CD4-positive, CD25-positive, alpha-beta regulatory T cell (primary cell): ENCODE measurements at regions not wholly inside any gene's neighbourhood (a gene's known extent, or its start where the extent isn't known, plus 50 kb on each side); places are given as distances from the start of the nearest gene placed in this dataset.

Source experiments
- ATAC-seq, 2 donors: fragments of 150-1000 bp; cut with Tn5 transposase; one replicate each; pipeline ENCODE4 v1.10.0; 2021; ENCODE audit warnings: low read depth in 2 of 2, moderate number of reproducible peaks in 2 of 2, moderate library complexity in 1 of 2
- DNase-seq, 3 donors: peaks; one replicate each; pipeline versions ENCODE4 v3.0.0 to v3.0.0-alpha.2; 2012 to 2022; ENCODE audit warnings: mixed read lengths in 1 of 3
- H3K27ac ChIP-seq: one replicate; pipeline ENCODE4 v1.7.0; 2013; ENCODE audit warnings: mild to moderate bottlenecking, low read length; ENCODE audit not compliant: insufficient read depth, poor library complexity, severe bottlenecking
- H3K27me3 ChIP-seq: one replicate; pipeline ENCODE4 v1.7.0; 2013; ENCODE audit warnings: low read length; ENCODE audit not compliant: control insufficient read depth, insufficient read depth
- H3K36me3 ChIP-seq: one replicate; pipeline ENCODE4 v1.7.0; 2013; ENCODE audit warnings: mild to moderate bottlenecking, low read length, moderate library complexity; ENCODE audit not compliant: control insufficient read depth, insufficient read depth
- H3K4me1 ChIP-seq: 2 replicates; pipeline ENCODE4 v1.7.0; 2013; ENCODE audit warnings: mild to moderate bottlenecking, low read length; ENCODE audit not compliant: insufficient read depth, control insufficient read depth, poor library complexity, severe bottlenecking
- H3K4me3 ChIP-seq: one replicate; pipeline ENCODE4 v1.7.0; 2013; ENCODE audit warnings: low read depth, mild to moderate bottlenecking, low read length, moderate library complexity
- H3K9me3 ChIP-seq, 2 experiments: 1 replicate in 1 of 2; 2 replicates in 1 of 2; pipeline ENCODE4 v1.7.0; 2013; ENCODE audit warnings: low read length in 2 of 2, mild to moderate bottlenecking in 1 of 2, moderate library complexity in 1 of 2; ENCODE audit not compliant: control insufficient read depth in 2 of 2
- H3K27ac Mint-ChIP-seq, 3 donors: one replicate each; pipeline ENCODE4 v1.8.0; 2020 to 2022; ENCODE audit warnings: mild to moderate bottlenecking in 3 of 3, mixed read lengths in 3 of 3, moderate library complexity in 2 of 3
- H3K27me3 Mint-ChIP-seq: one replicate; pipeline ENCODE4 v1.8.0; 2022; ENCODE audit warnings: mild to moderate bottlenecking, mixed read lengths
- H3K36me3 Mint-ChIP-seq: one replicate; pipeline ENCODE4 v1.8.0; 2020; ENCODE audit warnings: mixed read lengths
- H3K4me1 Mint-ChIP-seq, 4 donors: one replicate each; pipeline ENCODE4 v1.8.0; 2020 to 2022; ENCODE audit warnings: mixed read lengths in 4 of 4, mild to moderate bottlenecking in 1 of 4
- H3K4me3 Mint-ChIP-seq, 4 donors: one replicate each; pipeline ENCODE4 v1.8.0; 2020 to 2022; ENCODE audit warnings: mild to moderate bottlenecking in 4 of 4, mixed read lengths in 4 of 4, moderate library complexity in 3 of 4
- H3K9me3 Mint-ChIP-seq, 7 donors: one replicate each; pipeline ENCODE4 v1.8.0; 2020 to 2022; ENCODE audit warnings: mixed read lengths in 7 of 7, mild to moderate bottlenecking in 3 of 7, moderate library complexity in 2 of 7

DNA sequence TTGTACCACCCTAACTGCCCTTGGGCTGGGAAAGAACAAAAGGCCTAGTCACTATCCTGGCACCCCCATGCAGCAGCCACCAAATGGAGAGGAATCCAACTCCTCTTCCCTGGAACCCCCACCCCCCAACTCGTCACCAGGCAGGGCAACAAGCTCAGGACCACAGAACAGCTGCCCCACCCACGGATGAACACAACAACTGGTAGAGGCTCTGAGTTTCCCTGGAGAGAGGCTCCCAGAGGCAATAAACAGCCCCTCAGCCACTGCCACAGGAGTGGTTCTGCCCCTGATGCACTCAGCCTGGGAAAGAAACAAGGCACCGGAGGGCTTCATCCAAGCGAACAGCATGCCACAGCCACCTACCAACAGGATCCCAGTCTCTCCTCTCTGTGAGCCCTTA, 778.4 kb upstream of the FAT3 start:
- no peaks in the 10 kb centered on the region for H3K36me3 Mint-ChIP-seq
- no peak overlapping the region for H3K27ac Mint-ChIP-seq
- no peaks in the 10 kb centered on the region for H3K27me3 ChIP-seq
- no peak overlapping the region for H3K4me3 ChIP-seq
- DNase-seq (no peak), ATAC-seq (no peak)
- H3K9me3 Mint-ChIP-seq = peaks cover 2 to 15% (median 5%) of the 10 kb centered on the region in 7 donors
- H3K27me3 Mint-ChIP-seq = peaks cover 4% of the 10 kb centered on the region
- H3K4me3 Mint-ChIP-seq = no peak overlapping the region
- no peak overlapping the region for H3K27ac ChIP-seq
- H3K36me3 ChIP-seq = no peaks in the 10 kb centered on the region
- H3K4me1 Mint-ChIP-seq = no peaks in the 10 kb centered on the region
- no peaks in the 10 kb centered on the region for H3K4me1 ChIP-seq
- peaks cover 0 to 8% of the 10 kb centered on the region in 2 experiments for H3K9me3 ChIP-seq

DNA sequence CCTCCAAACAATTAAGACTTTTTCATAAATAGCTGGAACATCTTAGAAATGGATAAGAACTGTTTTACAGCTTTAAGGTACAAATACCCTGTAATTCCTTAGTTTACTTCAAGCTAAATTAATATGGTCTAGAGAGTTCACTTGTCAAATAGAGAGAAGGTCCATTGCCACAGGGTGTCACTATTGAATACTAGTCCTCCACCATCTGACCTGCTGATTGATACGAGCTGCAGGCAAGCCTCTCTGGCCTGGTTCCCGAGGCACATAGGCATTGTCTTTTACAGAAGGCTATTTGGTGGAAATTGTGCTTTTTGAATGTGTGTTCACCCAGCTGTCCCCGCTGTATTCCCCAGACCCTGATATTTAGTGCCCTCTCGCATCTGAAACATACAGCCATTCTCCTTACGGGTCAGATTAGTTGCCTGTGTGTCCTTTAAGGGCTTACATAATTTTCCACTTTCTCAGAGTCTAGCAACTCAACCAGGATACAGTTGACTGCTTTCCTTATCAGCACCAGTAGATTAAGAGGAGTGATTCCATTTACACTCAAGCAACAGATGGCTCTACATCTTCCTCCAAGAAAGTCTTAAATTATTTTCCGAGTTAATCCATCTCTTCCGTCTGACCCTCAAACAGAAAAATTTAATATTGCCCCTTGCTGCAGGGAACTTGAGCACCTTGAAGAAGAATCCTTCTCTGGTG, 788.8 kb upstream of the FAT3 start:
- Mint-ChIP-seq H3K4me1 (no peaks in the 10 kb centered on the region), H3K27ac (no peak overlapping the region), H3K9me3 (peaks cover 0 to 19% (median 7%) of the 10 kb centered on the region in 7 donors), H3K4me3 (no peak overlapping the region), H3K27me3 (no peaks in the 10 kb centered on the region), H3K36me3 (no peaks in the 10 kb centered on the region)
- Histone ChIP-seq H3K27me3 (no peaks in the 10 kb centered on the region), H3K4me1 (no peaks in the 10 kb centered on the region), H3K9me3 (no peaks in the 10 kb centered on the region), H3K36me3 (no peaks in the 10 kb centered on the region), H3K27ac (no peak overlapping the region), H3K4me3 (no peak overlapping the region)
- DNase-seq = no peak
- no peak for ATAC-seq

DNA sequence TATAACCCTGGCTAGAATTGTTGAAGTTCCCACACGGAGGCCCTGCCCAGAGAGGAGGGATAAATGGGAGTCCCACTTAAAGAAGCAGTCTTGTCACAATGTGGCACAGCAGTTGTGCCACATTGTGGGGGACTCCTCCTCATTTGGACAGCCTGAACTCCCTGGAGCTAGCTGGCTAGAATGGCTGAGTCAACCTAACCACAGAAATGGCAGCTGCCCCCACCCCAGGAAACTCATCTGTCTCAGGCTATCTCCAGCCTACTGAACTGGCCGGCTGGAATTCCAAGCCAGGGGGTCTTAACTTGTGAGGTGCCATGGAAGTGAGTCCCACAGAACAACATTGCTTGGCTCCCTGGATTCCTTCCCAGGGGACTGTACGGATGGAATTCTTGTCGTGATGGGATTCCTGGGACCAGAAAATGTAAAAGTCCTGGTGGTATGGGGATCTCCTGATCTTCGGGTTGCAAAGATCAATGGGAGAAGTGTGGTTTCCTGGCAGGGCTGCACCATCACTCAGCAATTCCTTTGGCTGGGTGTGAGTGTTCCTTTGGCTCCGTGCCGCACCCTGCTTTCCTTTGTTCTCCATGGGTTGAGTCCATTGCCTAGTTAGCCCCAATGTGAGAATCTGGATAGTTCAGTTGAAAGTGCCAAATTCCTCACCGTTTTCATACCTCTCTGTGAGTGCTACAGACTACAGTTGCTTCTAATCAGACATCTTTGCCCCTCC, 791.2 kb upstream of the FAT3 start:
- no peaks in the 10 kb centered on the region for H3K36me3 ChIP-seq
- H3K27me3 ChIP-seq = no peaks in the 10 kb centered on the region
- Mint-ChIP-seq H3K4me3 (no peak overlapping the region), H3K36me3 (no peaks in the 10 kb centered on the region), H3K4me1 (no peaks in the 10 kb centered on the region), H3K9me3 (peaks cover 2 to 25% (median 9%) of the 10 kb centered on the region in 7 donors), H3K27me3 (no peaks in the 10 kb centered on the region), H3K27ac (no peak overlapping the region)
- no peak for DNase-seq
- H3K27ac ChIP-seq = no peak overlapping the region
- H3K4me1 ChIP-seq = no peaks in the 10 kb centered on the region
- H3K9me3 ChIP-seq = no peaks in the 10 kb centered on the region
- no peak overlapping the region for H3K4me3 ChIP-seq
- ATAC-seq = no peak

DNA sequence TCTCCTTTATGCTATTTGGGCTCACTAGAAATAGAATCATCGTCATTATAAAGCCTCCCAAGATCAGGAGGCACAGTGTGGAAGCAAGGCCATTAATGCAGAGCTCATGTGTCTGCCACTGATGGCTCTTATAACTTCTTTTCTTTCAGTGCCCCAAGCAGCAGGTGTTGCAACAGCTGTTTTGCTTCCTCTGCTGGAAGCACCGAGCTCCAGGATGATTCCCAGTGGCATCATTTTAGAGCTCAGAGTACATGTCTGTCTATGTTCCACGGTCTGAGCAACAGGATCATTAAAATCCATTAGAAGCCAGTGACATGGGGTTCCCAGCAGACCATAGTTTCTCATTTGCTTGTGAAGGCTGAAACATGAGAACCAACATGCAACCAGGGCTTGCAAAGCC, 803.0 kb upstream of the FAT3 start:
- H3K4me1 ChIP-seq = no peaks in the 10 kb centered on the region
- Mint-ChIP-seq H3K4me3 (no peak overlapping the region), H3K27me3 (no peaks in the 10 kb centered on the region)

DNA sequence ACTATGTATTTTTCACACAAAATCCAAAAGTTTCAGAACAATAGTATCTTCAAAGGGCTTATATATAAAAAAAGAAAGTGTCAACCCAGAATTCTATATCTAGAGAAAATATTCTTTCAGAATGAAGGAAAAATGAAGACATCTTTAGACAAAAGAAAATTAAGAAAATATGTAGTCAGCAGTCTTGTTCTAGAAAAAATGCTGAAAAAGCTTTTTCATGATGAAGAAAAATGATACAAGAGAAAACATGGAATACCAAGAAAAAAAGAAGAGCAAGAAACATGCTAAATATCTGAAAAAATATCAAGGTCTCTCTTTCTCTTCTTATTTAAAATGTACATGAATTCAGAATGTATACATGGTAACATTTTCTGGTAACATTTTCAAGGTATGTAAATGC, 816.8 kb upstream of the FAT3 start:
- Mint-ChIP-seq H3K27ac (no peak overlapping the region), H3K27me3 (peaks cover 4% of the 10 kb centered on the region), H3K4me1 (no peaks in the 10 kb centered on the region), H3K9me3 (peaks cover 0 to 3% (median 1%) of the 10 kb centered on the region in 7 donors), H3K36me3 (no peaks in the 10 kb centered on the region), H3K4me3 (no peak overlapping the region)
- no peaks in the 10 kb centered on the region for H3K9me3 ChIP-seq
- H3K4me1 ChIP-seq = no peaks in the 10 kb centered on the region
- no peak for ATAC-seq
- no peak overlapping the region for H3K27ac ChIP-seq
- H3K4me3 ChIP-seq = no peak overlapping the region
- no peaks in the 10 kb centered on the region for H3K27me3 ChIP-seq
- DNase-seq = no peak
- H3K36me3 ChIP-seq = no peaks in the 10 kb centered on the region

More for the DNA sequence above, 803.0 kb upstream of the FAT3 start:
- Mint-ChIP-seq H3K9me3 (peaks cover 0 to 25% (median 6%) of the 10 kb centered on the region in 7 donors), H3K36me3 (no peaks in the 10 kb centered on the region), H3K4me1 (no peaks in the 10 kb centered on the region), H3K27ac (no peak overlapping the region)
- no peaks in the 10 kb centered on the region for H3K9me3 ChIP-seq
- H3K36me3 ChIP-seq = no peaks in the 10 kb centered on the region
- DNase-seq (no peak), ATAC-seq (no peak)
- H3K27me3 ChIP-seq = no peaks in the 10 kb centered on the region
- no peak overlapping the region for H3K27ac ChIP-seq
- no peak overlapping the region for H3K4me3 ChIP-seq

DNA sequence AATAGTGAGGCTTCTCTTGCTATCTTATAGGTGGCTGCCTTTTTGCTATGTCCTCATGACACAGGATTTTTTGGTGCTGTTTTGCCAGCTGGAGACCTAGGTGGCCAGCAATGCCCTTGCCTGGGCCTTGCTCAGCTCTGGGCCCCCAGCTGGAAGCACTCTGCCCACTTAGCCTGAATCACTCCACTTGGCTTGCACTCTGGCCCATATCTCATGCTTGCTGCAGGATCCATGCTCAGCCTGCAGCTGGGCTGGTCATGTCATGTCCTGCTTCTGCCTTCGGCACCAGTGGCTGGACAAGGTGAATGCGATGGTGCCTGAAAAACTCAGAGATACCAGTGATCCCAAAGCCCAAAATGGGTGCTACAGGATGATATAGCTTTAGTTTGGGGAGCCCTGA, 818.6 kb upstream of the FAT3 start:
- Mint-ChIP-seq H3K4me3 (no peak overlapping the region), H3K36me3 (no peaks in the 10 kb centered on the region)

DNA sequence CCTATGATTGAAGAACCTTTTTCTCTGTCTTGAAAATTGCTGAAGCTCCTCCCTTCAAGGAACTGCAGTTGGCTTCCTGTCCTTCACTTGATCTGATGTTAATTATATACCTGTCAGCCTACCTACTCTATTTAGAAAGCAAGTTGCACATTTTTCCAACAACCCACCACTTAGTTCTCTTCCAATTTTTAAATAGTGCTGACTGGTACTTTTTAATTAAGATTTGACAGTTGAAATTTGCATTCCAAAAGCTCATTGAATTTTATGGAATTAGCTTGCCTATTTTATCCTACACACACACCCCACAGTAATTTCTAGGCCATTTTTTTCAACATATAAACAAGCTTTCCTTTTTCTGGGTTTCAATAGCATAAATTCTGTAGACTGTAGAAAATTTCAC, 820.3 kb upstream of the FAT3 start:
- Histone ChIP-seq H3K27ac (no peak overlapping the region), H3K4me1 (no peaks in the 10 kb centered on the region), H3K4me3 (no peak overlapping the region), H3K9me3 (no peaks in the 10 kb centered on the region), H3K36me3 (no peaks in the 10 kb centered on the region), H3K27me3 (no peaks in the 10 kb centered on the region)
- no peaks in the 10 kb centered on the region for H3K36me3 Mint-ChIP-seq
- H3K27ac Mint-ChIP-seq = no peak overlapping the region
- ATAC-seq (no peak), DNase-seq (no peak)
- H3K4me1 Mint-ChIP-seq = no peaks in the 10 kb centered on the region
- peaks cover 0 to 11% (median 3%) of the 10 kb centered on the region in 7 donors for H3K9me3 Mint-ChIP-seq
- H3K4me3 Mint-ChIP-seq = no peak overlapping the region
- peaks cover 4% of the 10 kb centered on the region for H3K27me3 Mint-ChIP-seq

More for the DNA sequence above, 818.6 kb upstream of the FAT3 start:
- Histone ChIP-seq H3K36me3 (no peaks in the 10 kb centered on the region), H3K4me3 (no peak overlapping the region), H3K4me1 (no peaks in the 10 kb centered on the region), H3K27me3 (no peaks in the 10 kb centered on the region), H3K27ac (no peak overlapping the region), H3K9me3 (no peaks in the 10 kb centered on the region)
- H3K27me3 Mint-ChIP-seq = peaks cover 4% of the 10 kb centered on the region
- peaks cover 0 to 6% (median under 1%) of the 10 kb centered on the region in 7 donors for H3K9me3 Mint-ChIP-seq
- DNase-seq (no peak), ATAC-seq (no peak)
- H3K4me1 Mint-ChIP-seq = no peaks in the 10 kb centered on the region
- no peak overlapping the region for H3K27ac Mint-ChIP-seq

DNA sequence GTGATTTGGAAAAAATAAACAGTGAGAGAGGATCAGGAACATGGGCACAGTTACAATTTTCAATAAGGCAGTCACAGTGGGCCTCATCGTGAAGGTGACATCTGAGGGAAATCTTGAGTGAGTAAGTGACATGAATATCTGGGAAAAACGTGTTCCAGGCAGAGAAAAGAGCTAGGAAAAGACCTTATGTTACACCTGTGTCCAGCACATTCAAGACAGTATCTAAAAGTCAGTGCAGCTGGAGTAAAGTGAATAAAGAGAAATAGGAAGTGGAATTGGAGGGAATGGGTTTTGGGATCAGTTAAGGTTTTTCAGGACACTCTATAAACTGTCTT, 827.5 kb upstream of the FAT3 start:
- Mint-ChIP-seq H3K36me3 (no peaks in the 10 kb centered on the region), H3K4me3 (no peak overlapping the region), H3K9me3 (peaks cover 4 to 26% (median 14%) of the 10 kb centered on the region in 7 donors), H3K4me1 (no peaks in the 10 kb centered on the region), H3K27ac (no peak overlapping the region), H3K27me3 (no peaks in the 10 kb centered on the region)
- H3K9me3 ChIP-seq = peaks cover 0 to 2% of the 10 kb centered on the region in 2 experiments
- no peak overlapping the region for H3K4me3 ChIP-seq
- no peak for ATAC-seq
- H3K4me1 ChIP-seq = no peaks in the 10 kb centered on the region
- H3K27ac ChIP-seq = no peak overlapping the region
- DNase-seq = no peak
- no peaks in the 10 kb centered on the region for H3K27me3 ChIP-seq
- H3K36me3 ChIP-seq = no peaks in the 10 kb centered on the region
